GM19035 (cell line): ENCODE measurements at regions not wholly inside any gene's neighbourhood (a gene's known extent, or its start where the extent isn't known, plus 50 kb on each side); places are given as distances from the start of the nearest gene placed in this dataset.
"Not testable (repeated sequence)": the region's sequence is repeated elsewhere in the genome, so short reads cannot be mapped to it uniquely, and the experiment has no call there.

Source experiments
- ATAC-seq: cut with Tn5 transposase; IDR thresholded peaks from one replicate; pipeline ENCODE4 v1.9.1; 2021; ENCODE audit not compliant: unreplicated experiment

- no peak for ATAC-seq
Observed at GRCh38 chr4:116702949-116703348, 382.4 kb downstream of the TRAM1L1 start.

- ATAC-seq: no peak
Observed at GRCh38 chr4:116688536-116688935, 396.8 kb downstream of the TRAM1L1 start.

- ATAC-seq: no peak
Observed at GRCh38 chr4:116668190-116668589, 417.2 kb downstream of the TRAM1L1 start.

GRCh38 chr4:116665716-116666115, 419.7 kb downstream of the TRAM1L1 start:
- no peak for ATAC-seq

GRCh38 chr4:116664198-116664597, 421.2 kb downstream of the TRAM1L1 start:
- no peak for ATAC-seq

GRCh38 chr4:116639070-116639577, 446.3 kb downstream of the TRAM1L1 start:
- no peak for ATAC-seq

GRCh38 chr4:116638592-116638991, 446.8 kb downstream of the TRAM1L1 start:
- no peak for ATAC-seq

- peak; percentile 96 for ATAC-seq
Observed at GRCh38 chr4:116636917-116637316, 448.5 kb downstream of the TRAM1L1 start.

GRCh38 chr4:116632269-116632668, 453.1 kb downstream of the TRAM1L1 start:
- no peak for ATAC-seq

- no peak for ATAC-seq
Observed at GRCh38 chr4:116628598-116628997, 456.8 kb downstream of the TRAM1L1 start.

GRCh38 chr4:116627545-116627944, 457.8 kb downstream of the TRAM1L1 start:
- no peak for ATAC-seq

- ATAC-seq: not testable (repeated sequence)
Observed at GRCh38 chr4:116619508-116619907, 465.9 kb downstream of the TRAM1L1 start.

- no peak for ATAC-seq
Observed at GRCh38 chr4:116618638-116619037, 466.7 kb downstream of the TRAM1L1 start.

- no peak for ATAC-seq
Observed at GRCh38 chr4:116603096-116603495, 482.3 kb downstream of the TRAM1L1 start.

GRCh38 chr4:116599859-116600258, 485.5 kb downstream of the TRAM1L1 start:
- no peak for ATAC-seq

GRCh38 chr4:116598980-116599789, 486.2 kb downstream of the TRAM1L1 start:
- no peak for ATAC-seq

- ATAC-seq: no peak
Observed at GRCh38 chr4:116598155-116598979, 487.0 kb downstream of the TRAM1L1 start.

GRCh38 chr4:116590648-116591047, 494.7 kb downstream of the TRAM1L1 start:
- ATAC-seq: no peak

- no peak for ATAC-seq
Observed at GRCh38 chr4:116588783-116589182, 496.6 kb downstream of the TRAM1L1 start.

GRCh38 chr4:116585246-116585645, 500.1 kb downstream of the TRAM1L1 start:
- ATAC-seq: no peak

- ATAC-seq: no peak
Observed at GRCh38 chr4:116577321-116577720, 508.1 kb downstream of the TRAM1L1 start.

GRCh38 chr4:116573540-116573939, 511.8 kb downstream of the TRAM1L1 start:
- no peak for ATAC-seq
